Spleen (tissue), 11 donors: ENCODE measurements at regions not wholly inside any gene's neighbourhood (a gene's known extent, or its start where the extent isn't known, plus 50 kb on each side); places are given as distances from the start of the nearest gene placed in this dataset.

Source experiments
- DNase-seq: peaks from one replicate; pipeline ENCODE4 v3.0.0-alpha.2; 2020
- H3K27ac ChIP-seq, 8 donors: fragments of 200-600 bp; sonication (generic) in 7 of 8; 1 replicate in 4 of 8; 2 replicates in 4 of 8; pipeline versions ENCODE4 v1.5.0 to v1.8.0; 2016 to 2021; ENCODE audit warnings: inconsistent platforms in 4 of 8, mild to moderate bottlenecking in 4 of 8, moderate library complexity in 1 of 8
- H3K27me3 ChIP-seq, 7 donors: fragments of 200-600 bp; sonication (generic) in 6 of 7; replicated peaks in 1 of 7; 1 replicate in 4 of 7; 2 replicates in 3 of 7; pipeline versions ENCODE4 v1.5.0 to v1.8.0; 2016 to 2021; ENCODE audit warnings: inconsistent platforms in 3 of 7, mild to moderate bottlenecking in 1 of 7
- H3K36me3 ChIP-seq, 6 donors: fragments of 200-600 bp; sonication (generic) in 5 of 6; 1 replicate in 4 of 6; 2 replicates in 2 of 6; pipeline versions ENCODE4 v1.5.0 to v1.8.0; 2016 to 2021; ENCODE audit warnings: inconsistent platforms in 2 of 6
- H3K4me1 ChIP-seq, 6 donors: fragments of 200-600 bp; sonication (generic) in 5 of 6; 1 replicate in 3 of 6; 2 replicates in 3 of 6; pipeline versions ENCODE4 v1.5.0 to v1.8.0; 2016 to 2021; ENCODE audit warnings: inconsistent platforms in 3 of 6
- H3K4me3 ChIP-seq, 8 donors: fragments of 200-600 bp; sonication (generic) in 7 of 8; 1 replicate in 4 of 8; 2 replicates in 4 of 8; pipeline versions ENCODE4 v1.5.0 to v1.8.0; 2016 to 2021; ENCODE audit warnings: inconsistent platforms in 4 of 8, mild to moderate bottlenecking in 4 of 8, moderate library complexity in 2 of 8
- H3K9me3 ChIP-seq, 8 donors: fragments of 200-600 bp; sonication (generic) in 7 of 8; 1 replicate in 4 of 8; 2 replicates in 4 of 8; pipeline versions ENCODE4 v1.5.0 to v1.8.0; 2016 to 2021; ENCODE audit warnings: inconsistent platforms in 4 of 8
- POLR2A ChIP-seq, 3 donors: fragments of 450-650 bp; IDR thresholded peaks; one replicate each; pipeline ENCODE4 v1.5.1; 2017; ENCODE audit warnings: antibody characterized with exemption in 3 of 3, mild to moderate bottlenecking in 1 of 3
- POLR2AphosphoS5 ChIP-seq, 3 donors: sonication (generic); formaldehyde crosslinking; IDR thresholded peaks; one replicate each; pipeline ENCODE4 v1.5.1; 2017; ENCODE audit warnings: antibody characterized with exemption in 3 of 3
- WGBS, 5 donors: extraction: QIAGEN DNeasy Blood & Tissue Kit in 3 of 5; methylation state at CpG; one replicate each; pipeline versions ENCODE4 v1.1.5 to v1.1.7; 2013 to 2018; 5-methylcytosine and 5-hydroxymethylcytosine counted together
- intact Hi-C: fragments of 100-400 bp; cut with DNase I; formaldehyde crosslinking; loops from one replicate; pipeline ENCODE4 v1.15.0; 2023; ENCODE audit warnings: low total_unique reads
- TF ChIP-seq, protein P1 (sequence below), 11 experiments: fragments of 200-600 bp in 7 of 11; fragments of 450-650 bp in 4 of 11; sonication (generic) in 4 of 11; IDR thresholded peaks in 8 of 11; conservative IDR thresholded peaks in 3 of 11; 1 replicate in 7 of 11; 2 replicates in 4 of 11; pipeline versions ENCODE4 v1.4.0 to v1.8.0; 2016 to 2021; ENCODE audit warnings: antibody characterized with exemption in 11 of 11, inconsistent platforms in 4 of 11, mild to moderate bottlenecking in 1 of 11
- donor health status: healthy with polysubstance abuse.
- donor health status: DM: no; HTN: no; CAD: no; lungs with moderate emphysema.
- donor health status: DM: no; HTN: no; CAD: no.
- donor health status: Bipolar disorder and iron deficiency.
- donor health status: healthy.
- donor health status: DM: no; HTN: no; CAD: no.
- donor health status: DM: yes; HTN: yes; CAD: no.

DNA sequence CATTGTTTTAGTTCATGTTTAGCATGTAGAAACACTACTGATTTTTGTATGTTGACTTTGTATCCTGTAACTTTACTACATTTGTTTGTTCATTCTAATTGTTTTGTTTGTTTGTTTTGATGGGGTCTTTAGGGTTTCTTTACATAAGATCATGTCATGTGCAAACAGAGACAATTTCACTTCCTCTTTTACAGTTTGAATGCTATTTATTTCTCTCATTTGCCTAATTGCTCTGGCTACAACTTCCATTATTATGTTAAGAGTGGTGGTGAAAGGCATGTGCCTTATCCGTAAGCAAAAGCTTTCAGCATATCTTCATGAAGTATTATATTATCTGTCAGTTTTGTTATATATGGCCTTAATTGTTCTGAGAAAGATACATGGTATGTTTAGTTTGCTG is 571.1 kb downstream of the PCDH7 start:
- H3K4me3 ChIP-seq, result no peak overlapping the region
- TF ChIP-seq, protein P1, sequence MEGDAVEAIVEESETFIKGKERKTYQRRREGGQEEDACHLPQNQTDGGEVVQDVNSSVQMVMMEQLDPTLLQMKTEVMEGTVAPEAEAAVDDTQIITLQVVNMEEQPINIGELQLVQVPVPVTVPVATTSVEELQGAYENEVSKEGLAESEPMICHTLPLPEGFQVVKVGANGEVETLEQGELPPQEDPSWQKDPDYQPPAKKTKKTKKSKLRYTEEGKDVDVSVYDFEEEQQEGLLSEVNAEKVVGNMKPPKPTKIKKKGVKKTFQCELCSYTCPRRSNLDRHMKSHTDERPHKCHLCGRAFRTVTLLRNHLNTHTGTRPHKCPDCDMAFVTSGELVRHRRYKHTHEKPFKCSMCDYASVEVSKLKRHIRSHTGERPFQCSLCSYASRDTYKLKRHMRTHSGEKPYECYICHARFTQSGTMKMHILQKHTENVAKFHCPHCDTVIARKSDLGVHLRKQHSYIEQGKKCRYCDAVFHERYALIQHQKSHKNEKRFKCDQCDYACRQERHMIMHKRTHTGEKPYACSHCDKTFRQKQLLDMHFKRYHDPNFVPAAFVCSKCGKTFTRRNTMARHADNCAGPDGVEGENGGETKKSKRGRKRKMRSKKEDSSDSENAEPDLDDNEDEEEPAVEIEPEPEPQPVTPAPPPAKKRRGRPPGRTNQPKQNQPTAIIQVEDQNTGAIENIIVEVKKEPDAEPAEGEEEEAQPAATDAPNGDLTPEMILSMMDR (IDR thresholded peaks at IDR 0.05 in 8 of 11, conservative IDR thresholded peaks at IDR 0.05 in 3 of 11), result no peak
- no peak for TF ChIP-seq POLR2A (IDR thresholded peaks at IDR 0.05)
- no peak for TF ChIP-seq POLR2AphosphoS5 (IDR thresholded peaks at IDR 0.05)
- intact Hi-C loops, result no loop called here
- H3K9me3 ChIP-seq, result peaks cover 0 to 7% (median 0%) of the 10 kb centered on the region in 8 donors
- H3K4me1 ChIP-seq, result no peaks in the 10 kb centered on the region
- WGBS, 5 donors, result 50 to 89% (median 74%) methylated on average over 1 of the region's 1 CpG
- no peaks in the 10 kb centered on the region for H3K27me3 ChIP-seq
- H3K27ac ChIP-seq, result no peak overlapping the region
- H3K36me3 ChIP-seq, result no peaks in the 10 kb centered on the region
- DNase-seq, result no peak

DNA sequence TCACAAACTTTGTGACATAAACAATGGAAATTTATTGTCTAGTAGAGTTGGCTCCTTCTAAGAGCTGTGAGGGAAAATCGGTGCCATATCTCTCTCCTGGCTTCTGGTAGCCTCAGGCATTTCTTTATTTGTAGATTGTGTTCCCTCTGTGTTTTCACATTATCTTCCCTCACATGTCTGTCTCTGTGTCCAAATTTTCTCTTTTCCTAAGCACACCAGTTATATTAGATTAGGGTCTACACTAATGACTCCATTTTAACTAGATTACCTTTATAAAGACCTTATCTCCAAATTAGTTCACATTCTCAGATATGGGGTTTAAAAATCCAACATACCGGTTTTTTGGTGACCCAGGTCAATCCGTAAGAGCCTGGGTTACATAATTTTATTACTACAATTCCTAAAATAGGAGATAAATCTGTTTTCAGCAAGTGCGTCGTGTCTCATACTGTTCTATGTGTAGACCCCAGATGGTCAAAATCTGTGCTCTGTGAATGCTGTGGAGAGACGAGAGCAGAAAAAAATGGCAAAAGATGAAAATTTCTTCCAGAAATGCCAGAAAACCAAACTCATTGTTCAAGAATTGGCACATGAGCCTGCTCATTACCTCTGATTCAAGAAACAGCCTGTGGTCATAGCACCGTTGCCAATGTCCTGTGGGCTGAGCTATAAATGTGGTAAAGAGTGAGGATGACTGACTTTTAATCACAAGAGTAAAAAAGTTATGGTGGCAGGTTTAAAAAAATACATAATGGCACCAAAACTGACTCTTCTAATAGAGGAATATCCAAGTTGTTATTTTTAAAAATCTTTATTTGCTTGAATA is 574.7 kb downstream of the PCDH7 start:
- H3K36me3 ChIP-seq, result no peaks in the 10 kb centered on the region
- WGBS, 5 donors, result 87 to 90% (median 88%) methylated on average over 7 of the region's 7 CpGs
- no peak for TF ChIP-seq POLR2A (IDR thresholded peaks at IDR 0.05)
- TF ChIP-seq, protein P1 (IDR thresholded peaks at IDR 0.05 in 8 of 11, conservative IDR thresholded peaks at IDR 0.05 in 3 of 11), result no peak
- TF ChIP-seq POLR2AphosphoS5 (IDR thresholded peaks at IDR 0.05), result no peak
- H3K27me3 ChIP-seq, result no peaks in the 10 kb centered on the region
- H3K9me3 ChIP-seq, result peaks cover 0 to 3% (median 0%) of the 10 kb centered on the region in 8 donors
- DNase-seq, result no peak
- H3K27ac ChIP-seq, result no peak overlapping the region
- no peaks in the 10 kb centered on the region for H3K4me1 ChIP-seq
- no peak overlapping the region for H3K4me3 ChIP-seq
- intact Hi-C loops, result no loop called here

DNA sequence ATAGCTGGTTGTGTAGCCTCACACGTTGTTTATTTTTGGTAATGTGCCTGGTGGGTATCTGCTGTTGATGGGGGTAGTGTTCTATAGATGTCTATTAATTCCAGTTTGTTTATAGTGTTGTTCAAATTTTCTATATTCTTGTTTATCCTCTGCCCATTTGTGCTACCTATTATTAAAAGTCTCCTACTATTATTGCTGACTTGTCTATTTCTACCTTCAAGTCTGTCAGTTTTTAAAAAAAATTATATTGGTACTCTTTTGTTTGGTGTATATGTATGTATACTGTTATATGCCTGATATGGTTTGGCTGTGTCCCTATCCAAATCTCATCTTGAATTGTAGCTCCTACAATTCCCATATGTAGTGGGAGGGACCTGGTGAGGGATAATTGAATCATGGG is 578.6 kb downstream of the PCDH7 start:
- intact Hi-C loops, result no loop called here
- DNase-seq, result no peak
- H3K4me1 ChIP-seq, result no peaks in the 10 kb centered on the region
- no peak overlapping the region for H3K27ac ChIP-seq
- 56 to 84% (median 82%) methylated on average over 1 of the region's 1 CpG for WGBS, 5 donors
- no peaks in the 10 kb centered on the region for H3K36me3 ChIP-seq
- no peaks in the 10 kb centered on the region for H3K27me3 ChIP-seq
- no peaks in the 10 kb centered on the region for H3K9me3 ChIP-seq
- TF ChIP-seq, protein P1 (IDR thresholded peaks at IDR 0.05 in 8 of 11, conservative IDR thresholded peaks at IDR 0.05 in 3 of 11), result no peak
- H3K4me3 ChIP-seq, result no peak overlapping the region

DNA sequence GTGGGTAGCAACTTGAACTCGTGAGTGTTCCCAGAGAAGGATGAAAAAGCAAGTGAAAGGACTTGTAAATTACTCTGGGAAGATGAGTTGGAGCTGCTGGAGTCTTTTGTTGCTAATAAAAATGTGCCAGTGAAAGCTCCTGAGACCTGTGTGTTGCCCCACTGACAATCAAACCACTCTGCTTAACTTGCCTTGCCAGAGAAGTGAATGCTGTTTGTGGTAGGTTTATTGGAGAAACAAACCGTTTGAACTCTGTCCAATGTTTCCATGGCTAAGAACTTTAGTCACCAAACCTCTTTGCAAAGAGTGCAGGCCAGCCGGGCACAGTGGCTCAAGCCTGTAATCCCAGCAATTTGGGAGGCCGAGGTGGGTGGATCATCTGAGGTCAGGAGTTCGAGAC is 586.9 kb downstream of the PCDH7 start:
- Histone ChIP-seq H3K9me3 (no peaks in the 10 kb centered on the region), H3K27ac (no peak overlapping the region), H3K4me3 (no peak overlapping the region), H3K27me3 (no peaks in the 10 kb centered on the region), H3K4me1 (no peaks in the 10 kb centered on the region), H3K36me3 (no peaks in the 10 kb centered on the region)
- no peak for DNase-seq
- intact Hi-C loops, result no loop called here
- 73 to 87% (median 74%) methylated on average over 5 of the region's 5 CpGs for WGBS, 5 donors
- no peak for TF ChIP-seq POLR2AphosphoS5 (IDR thresholded peaks at IDR 0.05)
- no peak for TF ChIP-seq POLR2A (IDR thresholded peaks at IDR 0.05)
- TF ChIP-seq, protein P1 (IDR thresholded peaks at IDR 0.05 in 8 of 11, conservative IDR thresholded peaks at IDR 0.05 in 3 of 11), result no peak
